Mesothelial cell of epicardium (in vitro differentiated cells): ENCODE measurements at regions not wholly inside any gene's neighbourhood (a gene's known extent, or its start where the extent isn't known, plus 50 kb on each side); places are given as distances from the start of the nearest gene placed in this dataset.
"Not testable (repeated sequence)": the region's sequence is repeated elsewhere in the genome, so short reads cannot be mapped to it uniquely, and the experiment has no call there.

Experiments
- DNase-seq, 2 experiments: peaks; one replicate each; pipeline ENCODE4 v3.0.0; 2021; ENCODE audit warnings: low spot score in 2 of 2; ENCODE audit not compliant: unreplicated experiment in 2 of 2
- H3K27ac Mint-ChIP-seq: 2 replicates; pipeline ENCODE4 v1.8.0; 2021; ENCODE audit warnings: mixed read lengths
- H3K27me3 Mint-ChIP-seq: 2 replicates; pipeline ENCODE4 v1.8.0; 2021; ENCODE audit warnings: low read depth, mixed read lengths
- H3K36me3 Mint-ChIP-seq: 2 replicates; pipeline ENCODE4 v1.8.0; 2021; ENCODE audit warnings: mixed read lengths
- H3K4me1 Mint-ChIP-seq: 2 replicates; pipeline ENCODE4 v1.8.0; 2021; ENCODE audit warnings: mixed read lengths
- H3K4me3 Mint-ChIP-seq: 2 replicates; pipeline ENCODE4 v1.8.0; 2021; ENCODE audit warnings: mild to moderate bottlenecking, moderate library complexity, mixed read lengths
- H3K9me3 Mint-ChIP-seq: 2 replicates; pipeline ENCODE4 v1.8.0; 2021; ENCODE audit warnings: mixed read lengths
- TF ChIP-seq, protein P1 (sequence below): fragments of 200-600 bp; sonication (generic); IDR thresholded peaks from one replicate; pipeline ENCODE4 v1.5.0; 2021; ENCODE audit warnings: antibody characterized with exemption; ENCODE audit not compliant: unreplicated experiment

DNA sequence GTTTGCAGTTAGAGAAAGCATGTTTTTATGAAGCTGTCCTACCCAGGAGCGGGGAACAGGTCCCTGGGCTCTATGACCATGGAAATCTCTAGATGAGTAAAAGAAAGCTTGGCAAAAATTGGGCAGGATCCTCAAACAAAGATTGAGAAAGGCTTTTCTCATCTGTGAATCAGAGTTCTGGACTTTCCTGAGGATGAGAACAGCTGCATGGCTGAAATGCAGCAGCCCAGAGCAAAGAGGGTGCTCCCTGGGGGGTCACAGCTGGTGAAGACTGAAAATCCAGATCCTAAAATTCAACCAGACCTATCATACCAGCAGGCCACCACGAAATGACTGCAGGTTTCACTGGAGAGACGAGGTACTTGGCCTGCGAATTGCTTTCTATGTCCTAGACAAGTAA is 65.7 kb upstream of the APP start:
- no peaks in the 10 kb centered on the region for H3K4me1 Mint-ChIP-seq
- peaks cover 4% of the 10 kb centered on the region for H3K36me3 Mint-ChIP-seq
- H3K9me3 Mint-ChIP-seq = peaks cover 11% of the 10 kb centered on the region
- no peak for DNase-seq
- no peaks in the 10 kb centered on the region for H3K27me3 Mint-ChIP-seq
- TF ChIP-seq, protein P1, sequence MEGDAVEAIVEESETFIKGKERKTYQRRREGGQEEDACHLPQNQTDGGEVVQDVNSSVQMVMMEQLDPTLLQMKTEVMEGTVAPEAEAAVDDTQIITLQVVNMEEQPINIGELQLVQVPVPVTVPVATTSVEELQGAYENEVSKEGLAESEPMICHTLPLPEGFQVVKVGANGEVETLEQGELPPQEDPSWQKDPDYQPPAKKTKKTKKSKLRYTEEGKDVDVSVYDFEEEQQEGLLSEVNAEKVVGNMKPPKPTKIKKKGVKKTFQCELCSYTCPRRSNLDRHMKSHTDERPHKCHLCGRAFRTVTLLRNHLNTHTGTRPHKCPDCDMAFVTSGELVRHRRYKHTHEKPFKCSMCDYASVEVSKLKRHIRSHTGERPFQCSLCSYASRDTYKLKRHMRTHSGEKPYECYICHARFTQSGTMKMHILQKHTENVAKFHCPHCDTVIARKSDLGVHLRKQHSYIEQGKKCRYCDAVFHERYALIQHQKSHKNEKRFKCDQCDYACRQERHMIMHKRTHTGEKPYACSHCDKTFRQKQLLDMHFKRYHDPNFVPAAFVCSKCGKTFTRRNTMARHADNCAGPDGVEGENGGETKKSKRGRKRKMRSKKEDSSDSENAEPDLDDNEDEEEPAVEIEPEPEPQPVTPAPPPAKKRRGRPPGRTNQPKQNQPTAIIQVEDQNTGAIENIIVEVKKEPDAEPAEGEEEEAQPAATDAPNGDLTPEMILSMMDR = no peak
- H3K27ac Mint-ChIP-seq = no peak overlapping the region
- H3K4me3 Mint-ChIP-seq = no peak overlapping the region

DNA sequence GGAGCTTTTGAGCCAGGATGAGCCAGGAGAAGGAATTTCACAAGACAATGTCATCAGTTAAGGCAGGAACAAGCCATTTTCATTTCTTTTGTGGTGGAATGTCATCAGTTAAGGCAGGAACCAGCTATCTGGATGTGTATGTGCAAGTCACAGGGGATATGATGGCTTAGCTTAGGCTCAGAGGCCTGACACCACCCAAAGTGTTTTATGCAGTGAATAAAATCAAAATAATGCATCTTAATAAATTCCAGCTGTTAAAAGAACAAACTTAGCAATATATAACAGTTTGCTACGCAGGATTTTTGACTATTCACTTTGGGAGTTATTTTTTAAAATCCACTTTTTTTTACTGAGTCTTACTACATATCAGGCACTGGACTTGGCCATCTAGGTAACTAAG is 62.7 kb upstream of the APP start:
- H3K27me3 Mint-ChIP-seq, H3K4me1 Mint-ChIP-seq, DNase-seq, H3K4me3 Mint-ChIP-seq, H3K36me3 Mint-ChIP-seq, H3K27ac Mint-ChIP-seq: not testable (repeated sequence)
- H3K9me3 Mint-ChIP-seq = peaks cover 11% of the 10 kb centered on the region

DNA sequence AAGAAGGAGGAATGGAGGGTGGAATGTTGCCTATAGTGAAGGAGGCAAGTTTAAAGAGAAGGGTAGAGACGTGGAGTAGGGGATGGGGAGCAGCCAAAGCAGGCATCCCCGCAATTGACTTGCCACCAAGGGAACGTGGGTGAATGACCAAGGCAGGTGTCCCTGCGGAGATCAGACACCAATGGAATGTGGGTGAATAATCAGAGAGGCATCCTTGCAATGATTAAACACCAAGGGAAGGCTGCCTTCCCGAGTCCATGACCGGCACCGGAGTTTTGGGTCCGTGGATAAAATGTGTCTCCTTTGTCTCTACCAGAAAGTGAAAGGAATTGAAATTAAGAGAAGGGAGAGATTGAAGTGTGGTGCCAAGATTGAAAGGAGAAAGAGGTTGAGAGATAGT is 61.9 kb upstream of the APP start:
- not testable (repeated sequence) for H3K27me3 Mint-ChIP-seq, DNase-seq, H3K36me3 Mint-ChIP-seq, H3K4me3 Mint-ChIP-seq, H3K27ac Mint-ChIP-seq, H3K4me1 Mint-ChIP-seq
- peaks cover 11% of the 10 kb centered on the region for H3K9me3 Mint-ChIP-seq

DNA sequence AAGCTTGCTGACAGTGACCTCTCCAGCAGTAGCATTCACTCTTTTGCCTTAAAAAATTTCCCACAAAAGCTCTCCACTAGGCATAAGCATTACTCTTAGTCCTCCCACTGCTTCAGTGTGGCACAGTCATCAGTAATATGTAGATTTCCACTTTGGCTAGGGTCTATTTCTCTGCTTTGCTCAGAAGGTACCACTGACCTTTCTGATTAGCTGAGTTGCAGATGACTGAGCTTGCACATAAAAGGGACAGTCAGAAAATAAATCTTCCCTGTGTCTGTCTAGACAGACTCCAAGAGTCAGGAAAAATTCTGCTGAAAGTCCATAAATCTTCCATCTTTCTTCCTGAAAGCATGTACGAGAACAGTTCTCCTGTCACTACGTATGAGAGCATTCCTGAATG is 56.6 kb upstream of the APP start:
- Mint-ChIP-seq H3K27ac (peak overlapping the region; percentile 1), H3K36me3 (peaks cover 2% of the 10 kb centered on the region), H3K9me3 (peaks cover 4% of the 10 kb centered on the region), H3K27me3 (no peaks in the 10 kb centered on the region), H3K4me1 (peaks cover 6% of the 10 kb centered on the region), H3K4me3 (no peak overlapping the region)
- no peak for DNase-seq
- TF ChIP-seq, protein P1 = no peak

DNA sequence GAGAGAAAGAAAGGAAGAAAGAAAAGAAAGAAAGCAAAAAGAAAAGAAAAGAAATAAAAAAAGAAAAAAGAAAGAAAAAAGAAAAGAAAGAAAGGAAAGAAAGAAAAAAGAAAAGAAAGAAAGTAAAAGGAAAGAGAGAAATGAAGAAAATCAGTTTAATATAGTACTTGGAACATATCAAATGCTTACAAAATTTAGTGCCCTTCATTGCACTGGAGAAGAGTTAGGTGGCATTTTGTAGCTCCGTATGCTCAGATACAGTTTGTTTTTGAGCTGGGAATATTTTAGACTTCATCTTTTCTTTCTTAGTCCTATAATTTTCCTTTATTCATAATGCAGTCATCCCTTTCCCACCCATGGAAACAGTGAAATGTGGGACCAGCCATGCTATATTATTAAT is 56.2 kb upstream of the APP start:
- no peak overlapping the region for H3K4me3 Mint-ChIP-seq
- no peaks in the 10 kb centered on the region for H3K36me3 Mint-ChIP-seq
- no peaks in the 10 kb centered on the region for H3K27me3 Mint-ChIP-seq
- TF ChIP-seq, protein P1 = no peak
- no peak overlapping the region for H3K27ac Mint-ChIP-seq
- H3K4me1 Mint-ChIP-seq = peaks cover 6% of the 10 kb centered on the region
- H3K9me3 Mint-ChIP-seq = peaks cover under 1% of the 10 kb centered on the region
- no peak for DNase-seq

DNA sequence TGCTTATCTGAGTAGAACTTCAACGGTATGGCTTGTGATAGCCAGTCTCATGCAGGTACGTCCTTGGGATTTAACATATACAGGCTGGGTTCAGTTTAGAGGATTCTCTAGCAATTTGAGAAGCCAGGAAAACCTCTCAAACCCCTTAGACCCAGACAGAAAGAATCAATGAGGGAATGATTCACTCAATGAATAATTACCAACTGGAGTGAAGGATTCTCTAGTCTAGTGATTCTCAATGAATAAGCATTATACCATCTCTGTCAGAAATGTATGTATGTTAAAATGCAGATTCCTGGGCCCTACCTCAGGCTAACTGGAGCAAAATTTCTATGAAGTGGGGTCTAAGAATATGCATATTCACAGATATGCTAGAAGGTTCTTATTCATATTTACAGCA is 54.5 kb upstream of the APP start:
- H3K27me3 Mint-ChIP-seq = no peaks in the 10 kb centered on the region
- DNase-seq = no peak
- TF ChIP-seq, protein P1 = no peak
- no peak overlapping the region for H3K27ac Mint-ChIP-seq
- no peak overlapping the region for H3K4me3 Mint-ChIP-seq
- H3K36me3 Mint-ChIP-seq = no peaks in the 10 kb centered on the region
- peaks cover 5% of the 10 kb centered on the region for H3K9me3 Mint-ChIP-seq
- H3K4me1 Mint-ChIP-seq = peaks cover 6% of the 10 kb centered on the region

DNA sequence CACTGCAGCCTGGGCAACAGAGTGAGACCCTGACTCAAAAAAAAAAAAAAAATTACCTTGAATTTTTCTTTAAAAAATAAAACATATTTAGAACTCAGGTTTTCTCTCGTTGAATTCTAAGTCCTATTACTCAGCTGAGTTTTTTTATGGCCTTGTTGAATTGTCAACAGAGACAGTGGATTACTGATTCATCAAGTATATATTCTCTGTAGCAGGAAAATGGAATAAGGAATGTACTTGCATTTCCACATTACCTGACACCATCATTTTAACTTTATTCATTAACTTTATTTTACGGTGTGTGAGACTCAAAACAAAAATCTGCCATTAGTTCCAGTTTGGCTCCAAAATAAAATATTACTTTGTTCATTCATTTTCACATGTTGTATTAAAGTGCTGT is 53.8 kb upstream of the APP start:
- Mint-ChIP-seq H3K27ac (no peak overlapping the region), H3K9me3 (peaks cover 5% of the 10 kb centered on the region), H3K36me3 (no peaks in the 10 kb centered on the region), H3K4me3 (no peak overlapping the region), H3K4me1 (peaks cover 6% of the 10 kb centered on the region), H3K27me3 (no peaks in the 10 kb centered on the region)
- DNase-seq = no peak
- TF ChIP-seq, protein P1 = no peak
